Kasumi-1 (cell line): ENCODE measurements at regions not wholly inside any gene's neighbourhood (a gene's known extent, or its start where the extent isn't known, plus 50 kb on each side); places are given as distances from the start of the nearest gene placed in this dataset.
"Not testable (repeated sequence)": the region's sequence is repeated elsewhere in the genome, so short reads cannot be mapped to it uniquely, and the experiment has no call there.

Source experiments
- DNase-seq, 2 experiments: peaks; one replicate each; lab custom pipeline; 2025; lab: John Stamatoyannopoulos, UW

DNA sequence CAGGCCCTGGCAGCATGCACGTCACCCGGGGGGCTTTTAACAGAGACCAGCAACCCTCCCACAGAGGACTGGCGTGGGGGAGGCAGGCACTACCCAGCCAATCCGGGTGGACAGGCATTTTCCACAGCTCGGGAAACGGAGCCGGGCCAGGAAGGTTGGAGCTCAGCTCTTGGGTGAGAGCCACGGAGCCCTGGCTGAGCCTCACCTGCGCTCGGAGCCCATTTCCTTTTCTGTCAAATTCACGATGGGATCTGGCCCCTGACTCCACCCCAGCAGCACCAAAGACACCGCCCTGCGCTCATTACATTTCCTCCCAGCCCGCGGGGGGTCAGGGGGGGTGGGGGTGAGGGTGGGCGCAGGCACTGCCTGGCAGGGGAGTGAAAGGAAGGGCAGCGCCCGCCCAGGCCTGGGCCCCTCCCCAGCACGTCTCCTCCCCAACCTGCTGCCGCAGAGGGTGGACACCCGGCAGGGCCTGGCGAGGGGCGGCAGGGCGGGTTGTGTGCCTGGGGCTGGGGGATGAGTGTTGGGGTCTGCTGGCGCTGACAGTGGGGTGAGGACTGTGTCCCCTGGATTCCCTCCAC is 145.4 kb downstream of the LAT start:
- not testable (repeated sequence) for DNase-seq

DNA sequence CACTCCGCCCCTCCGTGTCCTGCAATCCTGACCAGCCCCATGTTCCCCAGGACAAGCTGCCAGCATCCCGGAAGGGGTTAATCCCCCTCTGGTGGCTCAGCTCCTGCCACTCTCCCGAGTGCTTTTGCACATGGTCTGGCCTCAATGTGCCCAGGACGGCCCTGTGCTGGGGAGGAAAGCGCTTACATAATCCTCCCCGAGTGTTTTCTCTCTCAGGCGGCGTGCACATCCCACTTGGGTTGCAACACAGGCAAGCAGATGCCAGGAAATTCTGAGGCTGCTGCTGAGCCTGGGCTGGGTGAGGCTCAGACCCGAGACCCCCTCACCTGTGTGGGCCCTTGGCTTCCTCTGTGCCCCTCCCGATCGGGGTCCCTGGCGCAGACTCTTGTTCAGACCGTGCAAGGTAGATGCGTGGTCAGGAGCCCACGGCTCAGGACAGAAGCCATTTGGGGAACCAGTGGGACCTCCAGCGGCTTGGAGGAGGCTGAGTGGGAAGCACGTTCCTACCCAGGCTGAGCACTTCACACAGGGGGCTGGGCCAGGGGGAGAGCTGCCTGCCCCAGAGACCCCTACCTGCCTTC is 144.7 kb downstream of the LAT start:
- DNase-seq = not testable (repeated sequence)

DNA sequence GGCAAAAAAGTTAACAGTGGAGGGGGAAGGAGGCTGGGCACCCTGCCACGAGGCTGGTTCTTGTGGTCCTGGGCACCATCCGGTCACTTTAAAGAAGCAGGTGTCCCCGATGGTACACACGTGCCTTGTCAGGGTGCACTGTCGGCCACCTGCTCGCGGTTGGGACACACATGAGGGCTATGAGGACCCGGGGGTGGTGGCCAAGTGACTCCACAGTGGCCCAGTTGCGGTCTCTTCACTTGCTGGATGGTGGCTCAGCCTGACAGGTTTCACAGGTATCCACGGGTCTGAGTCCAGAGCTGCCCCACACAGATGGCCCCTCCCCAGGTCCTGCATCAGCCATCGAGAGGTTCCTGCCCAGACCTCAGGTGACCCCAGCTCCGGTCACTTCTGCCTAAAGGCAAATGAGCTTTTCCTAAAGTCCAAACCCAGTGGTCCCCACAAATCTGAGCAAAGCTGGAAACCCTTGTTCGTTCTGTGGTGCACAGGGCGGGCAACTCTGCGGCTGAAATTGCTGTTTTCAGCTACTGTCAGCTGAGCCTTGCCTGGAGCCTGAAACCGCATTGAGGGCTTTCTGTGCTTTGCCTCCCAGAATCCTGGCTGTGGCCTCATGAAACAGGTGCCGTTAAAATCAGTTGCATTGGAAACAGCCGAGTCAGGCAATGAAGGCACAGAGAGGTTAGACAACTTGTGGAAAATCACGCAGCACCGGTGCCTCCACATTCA is 144.0 kb downstream of the LAT start:
- DNase-seq = not testable (repeated sequence)

DNA sequence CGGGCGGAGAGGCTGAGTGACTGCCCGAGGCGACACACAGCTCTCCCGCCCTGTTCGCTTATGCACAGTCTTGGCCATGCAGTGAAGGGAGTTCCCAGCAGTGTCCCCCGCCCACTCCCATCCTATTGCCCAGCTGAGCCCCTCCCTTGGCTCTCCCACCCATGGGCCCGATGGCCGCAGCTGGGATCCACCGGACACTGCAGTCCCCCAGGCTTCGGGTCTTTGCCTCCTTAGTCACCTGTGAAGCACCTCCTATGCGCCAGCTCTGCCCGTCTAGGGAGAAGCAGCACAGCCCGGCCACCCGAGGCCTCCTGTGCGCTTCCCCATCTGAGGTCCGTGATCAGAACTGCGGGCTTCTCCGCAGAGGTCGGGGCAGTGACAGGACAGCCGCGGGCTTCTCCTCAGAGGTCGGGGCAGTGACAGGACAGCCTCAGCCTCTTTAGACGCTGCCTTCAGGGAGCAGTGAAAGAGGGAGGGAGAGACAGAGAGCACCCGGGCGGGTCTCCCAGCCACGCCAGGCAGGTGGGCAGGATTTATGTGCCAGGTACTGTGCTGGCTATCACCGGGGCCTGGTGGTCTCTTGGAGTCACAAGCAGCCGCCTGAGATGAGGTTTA is 143.1 kb downstream of the LAT start:
- not testable (repeated sequence) for DNase-seq

DNA sequence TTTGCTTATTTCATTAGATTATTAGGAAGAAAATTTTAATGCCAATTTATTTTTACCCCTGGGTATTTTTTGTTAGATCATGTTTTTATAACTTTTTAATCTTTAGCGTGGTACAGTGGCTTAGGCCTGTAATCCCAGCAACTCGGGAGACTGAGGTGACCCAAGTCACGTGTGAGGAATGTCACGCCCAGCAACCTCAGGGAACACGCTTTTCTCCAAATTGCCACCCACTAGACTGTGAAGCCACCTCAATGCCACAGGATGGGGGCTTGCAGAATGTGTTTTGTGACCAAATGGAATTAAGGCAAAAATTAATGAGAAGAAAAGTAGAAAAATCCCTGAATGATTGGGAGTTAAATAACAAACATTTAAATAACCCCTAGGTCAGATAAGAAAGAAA is 141.8 kb downstream of the LAT start:
- DNase-seq = no peak

DNA sequence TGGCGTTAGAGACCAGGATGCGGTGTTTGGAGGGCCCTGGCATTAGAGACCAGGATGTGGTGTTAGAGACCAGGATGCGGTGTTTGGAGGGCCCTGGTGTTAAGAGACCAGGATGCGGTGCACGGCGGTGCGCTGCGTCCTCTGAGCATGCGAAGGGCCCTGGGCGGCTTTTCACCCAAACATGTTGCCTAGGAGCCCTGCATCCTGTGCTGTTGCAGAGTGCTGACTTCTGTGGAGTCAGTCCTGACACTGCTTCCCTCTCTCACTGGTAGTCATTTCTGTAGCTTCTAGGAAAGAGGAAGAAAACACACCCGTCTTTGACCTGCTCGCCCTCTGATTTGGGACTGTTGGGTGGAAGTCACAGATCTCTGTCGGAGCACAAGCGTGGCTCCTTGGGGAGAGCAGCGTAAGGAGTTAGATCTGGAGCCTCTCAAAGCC is 141.2 kb downstream of the LAT start:
- DNase-seq = peak; percentile 43 to 67

DNA sequence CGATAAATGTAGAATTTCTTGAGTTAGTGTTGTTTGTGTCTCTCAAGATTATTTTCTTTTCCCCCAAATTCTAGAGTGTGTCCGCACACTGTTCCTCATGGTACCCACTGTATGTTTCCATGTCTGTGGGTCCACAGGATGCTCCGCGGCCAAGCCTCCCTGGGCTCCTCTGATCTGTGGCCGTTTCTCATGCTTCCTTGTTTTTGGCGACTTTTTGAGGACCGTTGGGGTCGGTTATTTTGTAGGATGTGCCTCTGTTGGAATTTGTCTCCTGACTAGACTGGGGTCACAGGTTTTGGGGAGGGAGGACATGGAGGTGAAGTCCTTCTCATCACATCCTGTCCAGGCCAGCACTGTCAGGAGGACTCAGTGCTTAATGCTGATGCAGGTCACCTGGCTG is 140.0 kb downstream of the LAT start:
- DNase-seq = no peak

DNA sequence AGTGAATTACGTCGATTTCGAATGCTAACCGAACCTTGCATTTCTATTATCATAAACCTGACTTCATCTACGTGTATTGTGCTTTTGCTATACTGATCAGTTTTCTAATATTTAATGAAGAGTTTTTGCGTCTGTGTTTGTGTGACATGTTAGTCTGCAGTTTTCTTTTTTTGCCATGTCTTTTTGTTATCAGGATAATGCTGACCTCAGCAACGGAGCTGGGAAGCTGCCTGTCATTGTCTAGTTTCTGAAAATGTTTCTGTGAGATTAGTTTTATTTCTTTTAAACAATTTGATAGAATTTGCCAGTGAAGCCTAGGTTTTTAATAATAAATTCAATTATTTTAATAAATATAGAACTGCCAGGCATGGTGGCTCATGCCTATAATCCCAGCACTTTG is 139.3 kb downstream of the LAT start:
- not testable (repeated sequence) for DNase-seq

DNA sequence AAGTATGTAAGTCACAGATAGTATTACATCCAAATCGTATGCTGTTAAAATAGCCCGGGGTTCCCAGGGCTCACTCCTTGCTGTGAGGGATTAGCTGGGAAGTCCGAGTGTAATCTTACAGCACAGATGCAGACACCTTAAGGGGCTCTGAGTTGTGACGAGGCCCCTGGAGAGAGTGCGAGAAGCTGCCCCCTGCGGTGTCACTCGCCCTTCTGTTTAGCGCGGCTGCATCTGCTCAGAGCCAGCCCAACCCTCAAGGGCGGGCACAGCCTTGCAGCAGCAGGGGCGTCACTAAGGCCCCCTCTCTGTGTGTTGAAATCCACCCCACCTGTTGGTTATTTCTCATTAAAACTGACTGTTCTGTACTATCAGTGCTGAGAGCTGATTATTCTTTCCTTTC is 135.8 kb downstream of the LAT start:
- not testable (repeated sequence) for DNase-seq

DNA sequence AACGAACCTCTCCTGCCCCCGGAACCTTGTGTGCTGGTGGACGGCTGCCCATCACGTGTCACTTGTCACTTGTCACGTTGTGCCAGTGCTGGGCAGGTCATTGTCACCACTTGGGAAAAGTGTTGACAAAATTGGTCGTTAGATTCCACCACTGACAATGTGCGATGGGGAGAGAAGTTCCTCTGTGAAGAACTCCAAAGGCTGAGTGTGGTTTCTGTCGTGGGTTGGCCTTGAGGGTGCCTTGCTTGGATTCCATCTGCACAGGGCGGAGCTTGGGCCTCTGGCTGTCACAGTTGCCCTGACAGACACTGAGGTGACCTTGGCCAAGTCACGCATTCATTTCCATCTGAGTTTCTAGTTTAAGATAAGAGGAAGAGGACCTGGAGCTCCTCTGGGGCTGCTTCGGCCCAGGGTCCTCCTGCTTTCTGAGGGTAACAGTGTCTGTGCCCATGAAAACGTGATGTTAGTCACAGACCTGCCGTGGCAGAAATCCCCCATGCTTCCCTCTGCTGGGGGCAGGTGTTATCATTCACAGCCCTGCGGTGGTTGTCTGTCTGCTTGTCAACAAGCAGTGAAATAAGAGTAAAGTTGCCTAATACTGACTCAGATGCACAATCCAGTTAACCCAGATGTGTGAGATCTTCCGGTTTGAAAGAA is 133.6 kb downstream of the LAT start:
- not testable (repeated sequence) for DNase-seq

DNA sequence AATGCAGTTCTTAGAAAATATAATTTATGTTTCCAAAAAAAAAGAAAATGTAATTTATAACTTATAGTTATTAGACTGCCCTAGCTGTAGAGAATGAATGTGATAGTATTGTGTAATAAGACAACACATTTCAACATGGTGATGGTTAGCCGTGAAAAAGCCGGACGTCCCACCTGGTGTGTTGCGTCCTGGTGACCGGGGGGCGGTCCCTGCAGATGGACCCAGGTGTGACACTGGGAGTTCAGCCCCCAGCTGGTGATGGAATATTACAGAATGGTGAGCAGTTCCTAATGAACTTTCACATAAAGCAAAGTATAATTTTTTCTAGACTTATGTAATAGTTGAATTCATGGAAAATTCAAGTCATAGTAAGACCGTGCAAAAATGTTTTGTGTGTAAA is 132.8 kb downstream of the LAT start:
- DNase-seq = no peak

DNA sequence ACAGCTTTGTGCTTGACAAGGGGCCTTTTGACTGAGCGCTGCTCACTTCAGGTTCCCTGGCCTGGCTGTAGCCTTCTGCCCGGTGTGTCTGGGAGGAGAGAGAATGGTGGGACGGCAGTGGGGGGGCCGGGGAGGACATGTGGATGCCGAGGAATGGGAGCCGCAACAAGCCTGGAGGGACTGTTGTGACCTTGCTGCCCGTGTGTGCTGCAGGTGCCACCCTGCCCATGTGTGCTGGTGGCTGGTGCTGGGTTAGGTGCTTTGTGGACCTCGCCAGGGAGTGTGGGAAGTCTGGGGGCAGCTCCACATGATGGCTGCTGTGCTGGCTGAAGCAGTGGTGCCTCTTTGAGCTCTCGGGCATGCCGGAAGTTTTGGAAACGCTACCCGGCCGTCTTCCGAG is 132.1 kb downstream of the LAT start:
- no peak for DNase-seq

DNA sequence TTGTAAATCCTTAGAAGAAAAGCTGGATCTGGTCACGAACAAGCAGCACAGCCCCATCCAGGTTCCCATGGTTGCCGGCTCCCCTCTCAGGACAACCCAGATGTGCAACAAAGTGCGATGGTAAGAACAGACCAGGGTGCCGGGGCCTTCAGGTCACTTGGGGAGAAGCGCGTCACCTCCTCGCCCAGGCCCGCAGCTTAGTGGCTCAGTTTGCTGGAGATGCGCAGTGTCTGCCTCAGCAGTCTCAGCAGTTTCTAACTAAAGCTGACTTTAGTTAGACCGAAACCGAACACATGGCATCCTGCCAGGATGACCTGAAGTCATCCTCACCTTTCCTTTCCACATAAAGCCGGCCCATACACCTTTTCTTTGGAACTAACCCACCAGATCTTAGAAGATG is 131.4 kb downstream of the LAT start:
- not testable (repeated sequence) for DNase-seq

DNA sequence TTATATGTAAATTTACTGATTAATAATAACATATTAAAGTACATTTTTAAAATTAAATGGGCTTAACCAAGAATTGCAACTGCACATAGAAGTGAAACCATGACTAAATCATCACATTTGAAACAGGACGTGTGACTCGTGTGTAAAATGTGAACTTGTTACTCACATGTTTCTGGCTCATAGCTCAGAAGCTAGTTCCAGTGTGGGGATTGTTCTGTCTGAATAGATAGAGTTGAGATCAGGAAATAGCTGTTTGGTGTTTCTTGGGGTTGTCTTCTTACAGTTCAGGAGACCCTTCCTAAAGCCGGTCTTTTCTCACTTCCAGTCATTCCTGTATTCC is 130.9 kb downstream of the LAT start:
- DNase-seq = not testable (repeated sequence)

DNA sequence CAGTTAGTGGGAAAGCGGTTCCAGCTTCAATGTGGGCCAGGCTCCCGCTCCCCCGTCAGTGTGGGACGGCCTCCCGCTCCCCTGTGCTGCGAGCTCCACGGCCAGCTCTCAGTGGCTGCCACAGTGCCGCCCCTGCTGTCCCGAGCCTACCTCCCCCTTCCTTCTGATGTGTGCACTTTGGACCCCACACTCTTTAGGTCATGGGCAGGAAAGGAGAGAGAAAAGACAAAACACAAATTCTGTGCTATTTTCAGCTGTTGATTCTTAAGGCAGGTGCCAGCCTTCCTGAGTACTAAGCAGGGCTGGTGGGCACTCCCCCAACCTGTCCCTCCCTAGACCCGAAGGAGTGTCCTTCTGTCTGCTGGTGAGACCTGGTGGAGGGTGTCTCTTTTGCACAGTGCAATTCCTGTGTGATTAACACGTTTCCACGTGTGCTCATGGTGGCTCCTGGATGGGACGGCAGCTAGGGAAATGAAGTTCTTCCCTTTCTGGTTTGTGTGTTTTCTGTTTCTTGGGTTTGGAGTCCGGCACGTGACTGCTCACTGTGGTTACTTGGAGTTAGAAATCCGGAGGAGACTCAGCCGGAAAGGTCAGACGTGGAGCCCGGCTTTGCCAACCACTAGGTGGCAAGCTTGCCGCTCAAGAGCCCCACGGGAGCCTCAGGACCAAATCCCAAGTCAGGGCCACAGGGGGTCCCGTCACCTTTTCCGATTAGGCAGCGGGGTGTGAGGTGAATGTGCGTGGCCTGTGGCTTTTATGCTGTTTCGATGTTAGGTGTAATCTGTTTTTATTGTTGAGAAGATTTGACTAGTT is 130.3 kb downstream of the LAT start:
- DNase-seq = not testable (repeated sequence)

DNA sequence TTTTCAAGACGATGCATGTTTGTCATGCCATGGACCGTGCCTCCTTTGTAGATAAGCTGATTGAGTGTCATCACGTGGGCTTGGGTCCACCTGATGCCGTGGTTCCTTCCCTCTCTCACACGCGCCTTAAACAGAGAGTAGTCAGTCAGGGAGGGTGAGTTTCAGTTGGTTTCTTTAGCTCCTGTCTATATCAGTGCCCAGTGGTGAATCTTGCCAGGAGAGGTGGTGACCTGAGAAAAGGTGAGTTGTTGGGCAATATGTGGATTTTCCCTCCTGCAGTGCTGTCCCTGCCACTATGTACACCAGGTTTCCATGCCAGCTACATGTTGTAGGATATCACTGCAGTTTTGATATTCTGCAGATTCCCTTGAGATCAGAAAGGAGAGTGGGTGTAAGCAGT is 129.7 kb downstream of the LAT start:
- no peak for DNase-seq

DNA sequence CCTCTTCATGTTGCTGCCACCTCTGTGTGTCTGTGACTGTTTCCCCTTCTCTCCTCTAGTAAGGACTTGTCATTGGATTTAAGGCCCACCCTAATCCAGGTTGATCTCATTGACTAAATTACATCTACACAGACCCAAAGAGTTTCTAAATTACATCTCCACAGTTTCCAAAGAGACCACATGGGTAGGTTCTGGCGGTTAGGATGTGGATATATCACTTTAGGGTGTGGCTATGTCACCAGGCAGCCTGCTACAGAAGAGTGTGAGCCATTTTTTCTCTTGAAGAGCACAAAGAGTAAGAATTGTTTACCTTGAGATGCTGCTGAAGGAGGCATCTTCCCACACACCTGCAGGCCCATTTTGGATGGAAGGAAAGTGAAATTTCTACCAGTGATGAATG is 128.6 kb downstream of the LAT start:
- DNase-seq = not testable (repeated sequence)

DNA sequence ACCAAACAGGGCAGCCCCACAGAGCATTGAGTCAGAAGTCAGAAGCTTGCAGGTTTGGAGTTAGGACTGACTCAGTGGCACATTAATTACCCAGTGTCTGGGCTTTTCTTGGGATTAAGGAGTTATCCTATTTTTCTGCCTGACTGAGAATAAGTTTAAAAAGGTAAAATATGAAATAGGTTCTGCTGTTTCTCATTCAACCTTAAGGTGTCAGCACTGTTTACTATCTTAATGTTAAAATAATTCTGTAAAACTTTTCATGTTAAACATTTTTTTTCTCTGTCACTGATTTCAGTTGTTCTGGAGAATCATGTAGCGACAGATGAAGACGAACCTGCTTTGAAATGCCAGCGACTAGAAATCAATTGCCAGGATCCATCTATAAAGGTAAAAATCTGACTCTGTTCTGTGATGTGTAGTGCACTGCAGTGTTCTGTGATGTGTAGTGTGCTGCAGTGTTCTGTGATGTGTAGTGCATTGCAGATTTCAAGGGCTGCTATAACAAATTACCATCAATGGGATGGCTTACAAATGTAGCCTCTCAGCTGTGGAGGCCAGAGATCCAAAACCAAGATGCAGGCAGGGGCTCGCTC is 128.0 kb downstream of the LAT start:
- no peak for DNase-seq

DNA sequence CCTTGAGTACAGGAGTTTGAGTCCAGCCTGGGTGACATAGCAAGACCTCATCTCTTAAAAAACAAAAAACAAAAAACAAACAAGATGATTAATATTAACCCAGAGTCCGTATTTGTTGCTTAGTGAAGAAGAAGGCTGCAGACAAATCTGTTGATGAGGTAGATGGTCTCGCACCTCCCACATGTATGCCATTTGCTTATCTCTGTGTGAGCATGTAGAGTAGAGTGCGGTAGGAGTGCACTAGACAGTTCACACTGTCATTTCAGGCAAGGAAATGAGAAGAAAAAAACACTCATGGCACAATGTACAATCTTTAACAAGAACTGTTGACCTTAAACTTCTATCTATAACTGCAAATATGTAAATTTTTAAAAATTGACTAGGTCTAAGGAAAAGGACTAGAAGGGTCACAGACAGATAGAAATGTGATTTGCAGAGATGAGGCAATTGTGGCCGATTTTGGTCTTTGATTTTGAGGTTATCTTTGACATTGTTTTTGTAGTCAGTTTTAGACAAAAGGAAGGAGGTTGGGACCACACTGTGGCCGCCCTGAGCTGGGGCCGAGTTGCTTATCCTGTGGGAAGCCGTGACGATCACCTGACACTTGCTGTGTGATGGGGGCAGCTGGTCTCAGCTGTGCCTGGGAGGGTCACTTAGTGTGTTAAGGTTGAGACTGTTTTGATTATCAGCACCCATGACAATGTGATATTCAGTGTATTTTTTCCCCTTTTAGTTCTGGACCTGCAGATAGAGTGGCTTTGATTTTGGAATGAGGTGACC is 127.2 kb downstream of the LAT start:
- not testable (repeated sequence) for DNase-seq

DNA sequence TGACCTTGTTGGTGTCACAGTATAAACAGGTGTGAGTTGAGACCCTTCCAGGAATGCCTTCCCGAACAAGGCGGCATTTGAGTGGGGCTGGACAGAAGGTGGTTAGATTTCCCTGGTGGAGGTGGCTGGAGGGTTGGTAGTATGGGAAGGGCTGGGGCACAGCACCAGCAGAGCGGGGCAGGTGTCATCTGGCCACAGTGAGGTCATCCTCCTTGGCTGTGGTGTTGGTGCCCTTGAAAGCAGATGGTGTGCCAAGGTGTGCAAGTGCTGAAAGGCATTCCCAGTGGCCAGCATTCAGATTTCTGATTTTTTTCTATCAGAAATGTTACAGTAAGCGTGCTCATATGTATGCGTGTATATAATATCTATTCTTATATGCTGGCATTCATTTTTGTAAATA is 126.6 kb downstream of the LAT start:
- DNase-seq = no peak
